ENCODE measurements at regions not wholly inside any gene's neighbourhood (a gene's known extent, or its start where the extent isn't known, plus 50 kb on each side); places are given as distances from the start of the nearest gene placed in this dataset.

DNA sequence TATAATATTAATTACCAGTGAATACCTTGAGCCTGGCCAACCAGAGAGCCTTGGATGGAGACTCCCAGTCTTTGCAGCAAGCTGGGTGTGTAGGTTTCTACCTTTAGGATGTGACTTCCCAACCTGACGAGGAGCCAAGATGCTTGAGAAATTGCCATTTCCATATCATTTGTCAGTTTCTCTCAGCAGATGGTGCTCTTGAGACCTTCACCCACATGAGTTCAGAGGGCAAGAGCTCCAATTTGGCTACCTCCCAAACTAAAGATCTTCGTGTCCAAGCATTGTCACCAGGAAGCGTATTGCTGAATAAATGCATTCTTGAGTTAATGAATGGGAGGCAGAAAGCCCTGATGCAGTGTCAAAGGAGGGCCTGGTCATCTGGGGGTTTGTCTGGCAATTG lies 106.4 kb upstream of the TBX5 start:
- TF ChIP-seq POLR2A (IDR thresholded peaks at IDR 0.05; ENCODE audit: low read length) (no peak), GATA1 (IDR thresholded peaks at IDR 0.05; ENCODE audit: low read depth, low read length) (no peak)

Measured in erythroblast (primary cell).